Psoas muscle (tissue), 7 donors: ENCODE measurements at regions not wholly inside any gene's neighbourhood (a gene's known extent, or its start where the extent isn't known, plus 50 kb on each side); places are given as distances from the start of the nearest gene placed in this dataset.
A peak's percentile ranks its signal among the peaks of the same experiment; 100 is the strongest.

ENCODE experiments used
- ATAC-seq, 4 donors: fragments of 200-7000 bp; cut with Tn5 transposase; one replicate each; pipeline ENCODE4 v1.9.1; 2020; ENCODE audit warnings: moderate library complexity in 3 of 4, mild to moderate bottlenecking in 2 of 4
- DNase-seq, 2 donors: peaks; one replicate each; pipeline ENCODE4 v3.0.0-alpha.2; 2020
- H3K27ac ChIP-seq: fragments of 200-600 bp; one replicate; pipeline ENCODE4 v1.8.0; 2022
- H3K27me3 ChIP-seq, 3 donors: fragments of 200-600 bp in 1 of 3; one replicate each; pipeline versions ENCODE4 v1.6.1 to v1.8.0; 2013 to 2022; ENCODE audit warnings: low read length in 2 of 3, mild to moderate bottlenecking in 2 of 3, moderate library complexity in 1 of 3; ENCODE audit not compliant: insufficient read depth in 3 of 3
- H3K36me3 ChIP-seq, 2 donors: fragments of 200-600 bp in 1 of 2; one replicate each; pipeline versions ENCODE4 v1.6.1 to v1.8.0; 2013 to 2022; ENCODE audit warnings: low read depth in 1 of 2, mild to moderate bottlenecking in 1 of 2, moderate library complexity in 1 of 2; ENCODE audit not compliant: insufficient read depth in 1 of 2
- H3K4me1 ChIP-seq: fragments of 200-600 bp; one replicate; pipeline ENCODE4 v1.8.0; 2022
- H3K4me3 ChIP-seq: fragments of 200-600 bp; one replicate; pipeline ENCODE4 v1.8.0; 2022; ENCODE audit warnings: mild to moderate bottlenecking
- H3K9me3 ChIP-seq: fragments of 200-600 bp; one replicate; pipeline ENCODE4 v1.8.0; 2022
- CTCF ChIP-seq: fragments of 200-600 bp; IDR thresholded peaks from one replicate; pipeline ENCODE4 v1.8.0; 2022; ENCODE audit warnings: antibody characterized with exemption
- WGBS, 3 donors: extraction: QIAGEN DNeasy Blood & Tissue Kit; methylation state at CpG; one replicate each; pipeline versions ENCODE4 v1.1.6 to v1.1.7; 2013; 5-methylcytosine and 5-hydroxymethylcytosine counted together
- intact Hi-C, 2 donors: fragments of 100-400 bp; cut with DNase I; formaldehyde crosslinking; loops; one replicate each; pipeline versions ENCODE4 v1.11.0 to v1.14.2; 2022
- donor health status: healthy with polysubstance abuse.
- donor health status: DM: no; HTN: no; CAD: no; lungs with moderate emphysema.
- donor health status: Bipolar disorder and iron deficiency.
- donor health status: healthy.
- donor health status: DM: yes; HTN: yes; CAD: no.
- donor health status: DM: no; HTN: no; CAD: no.
- donor health status: DM: yes; HTN: yes; CAD: no.

- ATAC-seq (no peak), DNase-seq (no peak)
- Histone ChIP-seq H3K4me3 (no peak overlapping the region), H3K27ac (no peak overlapping the region), H3K4me1 (no peaks in the 10 kb centered on the region), H3K9me3 (no peaks in the 10 kb centered on the region), H3K36me3 (no peaks in the 10 kb centered on the region), H3K27me3 (no peaks in the 10 kb centered on the region)
- 0 to 2% (median 0%) methylated on average over 1 of the region's 1 CpG for WGBS, 3 donors
- TF ChIP-seq CTCF: peak; percentile 27
- intact Hi-C loops: no loop called here
These were observed 318.2 kb downstream of the SLCO4C1 start for GRCh38 chr5:101977729-101978345.

GRCh38 chr5:101976933-101977332, 319.2 kb downstream of the SLCO4C1 start:
- no peak for ATAC-seq

GRCh38 chr5:101969742-101970141, 326.3 kb downstream of the SLCO4C1 start:
- H3K27ac ChIP-seq: no peak overlapping the region
- intact Hi-C loops: no loop called here
- H3K9me3 ChIP-seq: no peaks in the 10 kb centered on the region
- no peak for DNase-seq
- no peaks in the 10 kb centered on the region for H3K27me3 ChIP-seq
- no peaks in the 10 kb centered on the region for H3K36me3 ChIP-seq
- H3K4me1 ChIP-seq: no peaks in the 10 kb centered on the region
- TF ChIP-seq CTCF: no peak
- no peak for ATAC-seq
- no peak overlapping the region for H3K4me3 ChIP-seq
- WGBS, 3 donors: 74 to 76% (median 76%) methylated on average over 1 of the region's 1 CpG

More at GRCh38 chr5:101976933-101977332, 319.2 kb downstream of the SLCO4C1 start:
- H3K4me1 ChIP-seq: no peaks in the 10 kb centered on the region
- no peak overlapping the region for H3K4me3 ChIP-seq
- no peaks in the 10 kb centered on the region for H3K27me3 ChIP-seq
- H3K9me3 ChIP-seq: no peaks in the 10 kb centered on the region
- intact Hi-C loops: no loop called here
- no peaks in the 10 kb centered on the region for H3K36me3 ChIP-seq
- DNase-seq: no peak
- no peak for TF ChIP-seq CTCF
- no peak overlapping the region for H3K27ac ChIP-seq

GRCh38 chr5:101966476-101966875, 329.6 kb downstream of the SLCO4C1 start:
- no peaks in the 10 kb centered on the region for H3K27me3 ChIP-seq
- no peaks in the 10 kb centered on the region for H3K9me3 ChIP-seq
- 87 to 89% (median 89%) methylated on average over 2 of the region's 2 CpGs for WGBS, 3 donors
- intact Hi-C loops: no loop called here
- ATAC-seq (no peak), DNase-seq (no peak)
- no peaks in the 10 kb centered on the region for H3K4me1 ChIP-seq
- H3K27ac ChIP-seq: no peak overlapping the region
- no peaks in the 10 kb centered on the region for H3K36me3 ChIP-seq
- TF ChIP-seq CTCF: no peak
- no peak overlapping the region for H3K4me3 ChIP-seq

- Histone ChIP-seq H3K4me1 (no peaks in the 10 kb centered on the region), H3K27ac (no peak overlapping the region), H3K4me3 (no peak overlapping the region), H3K27me3 (no peaks in the 10 kb centered on the region), H3K9me3 (no peaks in the 10 kb centered on the region), H3K36me3 (no peaks in the 10 kb centered on the region)
- DNase-seq: no peak
- intact Hi-C loops: no loop called here
- WGBS, 3 donors: 58 to 75% (median 70%) methylated on average over 1 of the region's 1 CpG
- no peak for TF ChIP-seq CTCF
- no peak for ATAC-seq
These were observed 340.2 kb downstream of the SLCO4C1 start for GRCh38 chr5:101955891-101956290.
